WTC11 (cell line): ENCODE measurements at regions not wholly inside any gene's neighbourhood (a gene's known extent, or its start where the extent isn't known, plus 50 kb on each side); places are given as distances from the start of the nearest gene placed in this dataset.

ENCODE experiments used
- ATAC-seq: fragments of 200-7000 bp; cut with Tn5 transposase; 2 replicates; pipeline ENCODE4 v1.10.0; 2021; ENCODE audit warnings: mild to moderate bottlenecking, moderate library complexity
- CTCF ChIA-PET: fragments of 300-600 bp; sonication (Branson Sonifier 250); formaldehyde crosslinking; loops from one replicate; lab custom pipeline; 2021; ENCODE audit warnings: antibody characterized with exemption; lab: Charles Lee
- POLR2A ChIA-PET: fragments of 350-600 bp; sonication (Branson Sonifier 250); formaldehyde crosslinking; loops from one replicate; lab custom pipeline; 2021; ENCODE audit warnings: antibody characterized with exemption; lab: Charles Lee
- DNase-seq: peaks from one replicate; pipeline ENCODE4 v3.0.0; 2021; ENCODE audit warnings: low spot score
- H3K27ac Mint-ChIP-seq: 2 replicates; pipeline ENCODE4 v1.8.0; 2021; ENCODE audit warnings: mixed read lengths
- H3K27me3 Mint-ChIP-seq: 2 replicates; pipeline ENCODE4 v1.8.0; 2021; ENCODE audit warnings: low read depth, mild to moderate bottlenecking, moderate library complexity, mixed read lengths
- H3K36me3 Mint-ChIP-seq: 2 replicates; pipeline ENCODE4 v1.8.0; 2021; ENCODE audit warnings: mixed read lengths
- H3K4me1 Mint-ChIP-seq: 2 replicates; pipeline ENCODE4 v1.8.0; 2022; ENCODE audit warnings: mixed read lengths
- H3K4me3 Mint-ChIP-seq: 2 replicates; pipeline ENCODE4 v1.8.0; 2021; ENCODE audit warnings: mild to moderate bottlenecking, moderate library complexity, mixed read lengths
- H3K9me3 Mint-ChIP-seq: 2 replicates; pipeline ENCODE4 v1.8.0; 2021; ENCODE audit warnings: mixed read lengths
- AR ChIP-seq: fragments of 250-450 bp; sonication (Bioruptor Pico); IDR thresholded peaks from 2 replicates; pipeline ENCODE4 v1.9.0; 2021; ENCODE audit warnings: mild to moderate bottlenecking
- ATF1 ChIP-seq: sonication (generic); formaldehyde crosslinking; IDR thresholded peaks from 2 replicates; pipeline ENCODE4 v1.8.1; 2023; ENCODE audit warnings: mild to moderate bottlenecking, moderate library complexity, missing genetic modification reagents
- ATF3 ChIP-seq: sonication (generic); formaldehyde crosslinking; conservative IDR thresholded peaks from 2 replicates; pipeline ENCODE4 v1.8.1; 2022; ENCODE audit warnings: mild to moderate bottlenecking, missing genetic modification reagents
- CTCF ChIP-seq: fragments of 200-600 bp; IDR thresholded peaks from 2 replicates; pipeline ENCODE4 v1.8.0; 2022; ENCODE audit warnings: antibody characterized with exemption
- FOXJ3 ChIP-seq: sonication (generic); formaldehyde crosslinking; IDR thresholded peaks from 2 replicates; pipeline ENCODE4 v1.9.0; 2021; ENCODE audit warnings: missing genetic modification reagents, mild to moderate bottlenecking, borderline replicate concordance
- HMGXB4 ChIP-seq: sonication (generic); formaldehyde crosslinking; IDR thresholded peaks from 2 replicates; pipeline ENCODE4 v1.8.1; 2023; ENCODE audit warnings: mild to moderate bottlenecking, moderate library complexity, missing genetic modification reagents
- IRF1 ChIP-seq: sonication (generic); formaldehyde crosslinking; IDR thresholded peaks from 2 replicates; pipeline ENCODE4 v1.8.0; 2023; ENCODE audit warnings: missing genetic modification reagents
- KAT7 ChIP-seq: sonication (generic); formaldehyde crosslinking; IDR thresholded peaks from 2 replicates; pipeline ENCODE4 v1.8.1; 2023; ENCODE audit warnings: missing genetic modification reagents, mild to moderate bottlenecking, borderline replicate concordance
- MLX ChIP-seq: sonication (generic); formaldehyde crosslinking; IDR thresholded peaks from 2 replicates; pipeline ENCODE4 v1.8.1; 2023; ENCODE audit warnings: mild to moderate bottlenecking, missing genetic modification reagents, moderate library complexity
- MXD4 ChIP-seq: fragments of 250-450 bp; sonication (Bioruptor Pico); IDR thresholded peaks from 2 replicates; pipeline ENCODE4 v1.8.0; 2021; ENCODE audit warnings: mild to moderate bottlenecking, moderate library complexity, borderline replicate concordance
- NFATC4 ChIP-seq: fragments of 250-450 bp; sonication (Bioruptor Pico); IDR thresholded peaks from 2 replicates; pipeline ENCODE4 v1.9.0; 2021; ENCODE audit warnings: mild to moderate bottlenecking
- NR2C2 ChIP-seq: sonication (generic); formaldehyde crosslinking; IDR thresholded peaks from 2 replicates; pipeline ENCODE4 v1.8.0; 2022; ENCODE audit warnings: mild to moderate bottlenecking, missing genetic modification reagents
- RORB ChIP-seq: fragments of 250-450 bp; sonication (Bioruptor Pico); IDR thresholded peaks from 2 replicates; pipeline ENCODE4 v1.9.0; 2021; ENCODE audit warnings: mild to moderate bottlenecking
- STAT6 ChIP-seq: sonication (generic); formaldehyde crosslinking; conservative IDR thresholded peaks from 2 replicates; pipeline ENCODE4 v1.8.1; 2023; ENCODE audit warnings: mild to moderate bottlenecking, low read depth, missing genetic modification reagents, moderate library complexity
- ZNF138 ChIP-seq: sonication (generic); formaldehyde crosslinking; conservative IDR thresholded peaks from 2 replicates; pipeline ENCODE4 v1.8.1; 2022; ENCODE audit warnings: mild to moderate bottlenecking, moderate library complexity, missing genetic modification reagents
- ZNF281 ChIP-seq: sonication (generic); formaldehyde crosslinking; IDR thresholded peaks from 2 replicates; pipeline ENCODE4 v1.8.0; 2023; ENCODE audit warnings: mild to moderate bottlenecking, missing genetic modification reagents
- ZNF423 ChIP-seq: fragments of 250-450 bp; sonication (Bioruptor Pico); IDR thresholded peaks from 2 replicates; pipeline ENCODE4 v2.1.2; 2022; ENCODE audit warnings: mild to moderate bottlenecking, moderate library complexity
- ZNF512 ChIP-seq: sonication (generic); formaldehyde crosslinking; IDR thresholded peaks from 2 replicates; pipeline ENCODE4 v1.8.1; 2022; ENCODE audit warnings: missing genetic modification reagents, borderline replicate concordance

GRCh38 chr5:105931881-105932421, 1738.8 kb downstream of the EFNA5 start:
- no peak overlapping the region for H3K27ac Mint-ChIP-seq
- CTCF ChIA-PET: no interaction called here
- TF ChIP-seq MLX (no peak), ZNF423 (CRISPR knock-in tag) (no peak), HMGXB4 (no peak), ZNF281 (no peak), KAT7 (no peak), NFATC4 (no peak), IRF1 (CRISPR knock-in tag) (no peak), STAT6 (CRISPR knock-in tag) (no peak), AR (CRISPR knock-in tag) (no peak), MXD4 (CRISPR knock-in tag) (no peak), NR2C2 (no peak), FOXJ3 (no peak), ZNF138 (no peak), RORB (no peak), ATF3 (CRISPR knock-in tag) (no peak), ATF1 (no peak), CTCF (no peak), ZNF512 (CRISPR knock-in tag) (no peak)
- TF ChIP-seq, all 79 proteins: peak for 0
- Mint-ChIP-seq H3K4me3 (no peak overlapping the region), H3K36me3 (no peaks in the 10 kb centered on the region), H3K9me3 (no peaks in the 10 kb centered on the region), H3K4me1 (peaks cover 5% of the 10 kb centered on the region), H3K27me3 (no peaks in the 10 kb centered on the region)
- no peak for ATAC-seq
- no peak for DNase-seq
- POLR2A ChIA-PET: no interaction called here
